Spleen (tissue), 7 donors: ENCODE measurements at regions not wholly inside any gene's neighbourhood (a gene's known extent, or its start where the extent isn't known, plus 50 kb on each side); places are given as distances from the start of the nearest gene placed in this dataset.

Experiments
- CTCF ChIP-seq, 11 experiments: fragments of 200-600 bp in 7 of 11; fragments of 450-650 bp in 4 of 11; sonication (generic) in 4 of 11; IDR thresholded peaks in 8 of 11; conservative IDR thresholded peaks in 3 of 11; 1 replicate in 7 of 11; 2 replicates in 4 of 11; pipeline versions ENCODE4 v1.4.0 to v1.8.0; 2016 to 2021; ENCODE audit warnings: antibody characterized with exemption in 11 of 11, inconsistent platforms in 4 of 11, mild to moderate bottlenecking in 1 of 11
- POLR2AphosphoS5 ChIP-seq, 3 donors: sonication (generic); formaldehyde crosslinking; IDR thresholded peaks; one replicate each; pipeline ENCODE4 v1.5.1; 2017; ENCODE audit warnings: antibody characterized with exemption in 3 of 3
- donor health status: DM: no; HTN: no; CAD: no; lungs with moderate emphysema.
- donor health status: DM: no; HTN: no; CAD: no.
- donor health status: DM: no; HTN: no; CAD: no.

- TF ChIP-seq CTCF (IDR thresholded peaks at IDR 0.05 in 8 of 11, conservative IDR thresholded peaks at IDR 0.05 in 3 of 11) (no peak), POLR2AphosphoS5 (IDR thresholded peaks at IDR 0.05) (no peak)
These were observed 349.6 kb upstream of the MKI67 start for GRCh38 chr10:128475686-128476367.
